ENCODE measurements at regions not wholly inside any gene's neighbourhood (a gene's known extent, or its start where the extent isn't known, plus 50 kb on each side); places are given as distances from the start of the nearest gene placed in this dataset.
"Not testable (repeated sequence)": the region's sequence is repeated elsewhere in the genome, so short reads cannot be mapped to it uniquely, and the experiment has no call there.

GRCh38 chr7:81419731-81420130, 350.1 kb downstream of the HGF start:
- DNase-seq = no peak

GRCh38 chr7:81416659-81417058, 353.2 kb downstream of the HGF start:
- no peak for DNase-seq

- no peak for DNase-seq
Measured at GRCh38 chr7:81415181-81415580, 354.7 kb downstream of the HGF start.

GRCh38 chr7:81414411-81414810, 355.4 kb downstream of the HGF start:
- DNase-seq = no peak

GRCh38 chr7:81410471-81411117, 359.3 kb downstream of the HGF start:
- no peak for DNase-seq

- no peak for DNase-seq
Measured at GRCh38 chr7:81408728-81409127, 361.1 kb downstream of the HGF start.

- no peak for DNase-seq
Measured at GRCh38 chr7:81407094-81407493, 362.8 kb downstream of the HGF start.

GRCh38 chr7:81404669-81405068, 365.2 kb downstream of the HGF start:
- DNase-seq = no peak

- DNase-seq = no peak
Measured at GRCh38 chr7:81402227-81402626, 367.6 kb downstream of the HGF start.

- DNase-seq = no peak
Measured at GRCh38 chr7:81399471-81399870, 370.4 kb downstream of the HGF start.

GRCh38 chr7:81394029-81394428, 375.8 kb downstream of the HGF start:
- DNase-seq = no peak

GRCh38 chr7:81393018-81393417, 376.8 kb downstream of the HGF start:
- no peak for DNase-seq

GRCh38 chr7:81385370-81385769, 384.5 kb downstream of the HGF start:
- no peak for DNase-seq

GRCh38 chr7:81383846-81384245, 386.0 kb downstream of the HGF start:
- no peak for DNase-seq

- DNase-seq = not testable (repeated sequence)
Measured at GRCh38 chr7:81374641-81375040, 395.2 kb downstream of the HGF start.

GRCh38 chr7:81370822-81371221, 399.0 kb downstream of the HGF start:
- DNase-seq = no peak

GRCh38 chr7:81367326-81367931, 402.4 kb downstream of the HGF start:
- no peak for DNase-seq

GRCh38 chr7:81366546-81366945, 403.3 kb downstream of the HGF start:
- no peak for DNase-seq

- DNase-seq = no peak
Measured at GRCh38 chr7:81361769-81362312, 408.0 kb downstream of the HGF start.

- no peak for DNase-seq
Measured at GRCh38 chr7:81355911-81356310, 413.9 kb downstream of the HGF start.

GRCh38 chr7:81349044-81349443, 420.8 kb downstream of the HGF start:
- DNase-seq = no peak

GRCh38 chr7:81339946-81340345, 421.1 kb upstream of the SEMA3C start:
- no peak for DNase-seq

- no peak for DNase-seq
Measured at GRCh38 chr7:81333536-81333935, 414.7 kb upstream of the SEMA3C start.

GRCh38 chr7:81333004-81333403, 414.2 kb upstream of the SEMA3C start:
- no peak for DNase-seq

All from NCI-H774 (cell line).